ENCODE measurements at regions not wholly inside any gene's neighbourhood (a gene's known extent, or its start where the extent isn't known, plus 50 kb on each side); places are given as distances from the start of the nearest gene placed in this dataset.
A peak's percentile ranks its signal among the peaks of the same experiment; 100 is the strongest.

DNA sequence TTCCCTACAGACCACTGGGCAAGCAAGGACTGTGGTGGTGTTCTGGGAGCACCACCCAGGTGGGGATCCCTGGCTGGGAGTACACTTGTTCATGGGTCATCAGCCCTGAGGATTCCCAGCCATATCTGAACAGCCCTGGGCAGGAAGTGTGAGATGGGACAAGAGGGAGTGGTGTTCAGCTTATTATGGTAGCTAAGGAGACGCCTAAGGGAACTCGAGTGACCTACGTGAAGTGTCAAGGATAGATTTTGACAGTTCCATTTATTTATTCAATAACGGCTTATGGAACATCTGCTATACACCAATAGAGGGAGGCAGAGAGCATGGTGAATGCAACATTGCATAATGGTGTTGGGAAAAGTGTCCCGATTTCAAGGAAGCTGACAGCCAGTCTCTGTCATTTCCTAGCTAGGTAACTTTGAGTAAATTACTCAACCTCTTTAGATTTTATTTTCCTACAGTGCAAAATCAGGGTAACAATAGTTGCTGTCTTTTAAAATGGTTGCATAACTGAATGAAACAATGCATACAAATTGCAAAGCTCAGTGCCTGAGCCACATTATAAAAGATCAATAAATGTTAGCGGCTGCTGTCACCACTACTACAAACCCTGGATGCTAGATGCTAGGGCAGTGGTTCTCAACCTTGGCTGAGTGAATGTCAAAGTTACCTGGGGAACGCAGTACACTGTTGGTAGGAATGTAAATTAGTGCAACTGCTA lies 534.1 kb downstream of the GRIN2A start:
- DNase-seq: no peak
- Histone ChIP-seq H3K9me3 (no peaks in the 10 kb centered on the region), H3K4me1 (no peaks in the 10 kb centered on the region), H3K27me3 (peaks cover 0 to 21% (median 0%) of the 10 kb centered on the region in 4 donors), H3K4me3 (no peak overlapping the region), H3K36me3 (no peaks in the 10 kb centered on the region), H3K27ac (no peak overlapping the region)
- intact Hi-C loops (cut with DNase I): no loop called here
- TF ChIP-seq POLR2A (IDR thresholded peaks at IDR 0.05): no peak
- TF ChIP-seq, protein P1, sequence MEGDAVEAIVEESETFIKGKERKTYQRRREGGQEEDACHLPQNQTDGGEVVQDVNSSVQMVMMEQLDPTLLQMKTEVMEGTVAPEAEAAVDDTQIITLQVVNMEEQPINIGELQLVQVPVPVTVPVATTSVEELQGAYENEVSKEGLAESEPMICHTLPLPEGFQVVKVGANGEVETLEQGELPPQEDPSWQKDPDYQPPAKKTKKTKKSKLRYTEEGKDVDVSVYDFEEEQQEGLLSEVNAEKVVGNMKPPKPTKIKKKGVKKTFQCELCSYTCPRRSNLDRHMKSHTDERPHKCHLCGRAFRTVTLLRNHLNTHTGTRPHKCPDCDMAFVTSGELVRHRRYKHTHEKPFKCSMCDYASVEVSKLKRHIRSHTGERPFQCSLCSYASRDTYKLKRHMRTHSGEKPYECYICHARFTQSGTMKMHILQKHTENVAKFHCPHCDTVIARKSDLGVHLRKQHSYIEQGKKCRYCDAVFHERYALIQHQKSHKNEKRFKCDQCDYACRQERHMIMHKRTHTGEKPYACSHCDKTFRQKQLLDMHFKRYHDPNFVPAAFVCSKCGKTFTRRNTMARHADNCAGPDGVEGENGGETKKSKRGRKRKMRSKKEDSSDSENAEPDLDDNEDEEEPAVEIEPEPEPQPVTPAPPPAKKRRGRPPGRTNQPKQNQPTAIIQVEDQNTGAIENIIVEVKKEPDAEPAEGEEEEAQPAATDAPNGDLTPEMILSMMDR (IDR thresholded peaks at IDR 0.05): peak in 5 of 6 experiments; percentile 47 to 71 (median 60)
- 23 to 26% methylated on average over 7 of the region's 7 CpGs for WGBS, 2 donors

DNA sequence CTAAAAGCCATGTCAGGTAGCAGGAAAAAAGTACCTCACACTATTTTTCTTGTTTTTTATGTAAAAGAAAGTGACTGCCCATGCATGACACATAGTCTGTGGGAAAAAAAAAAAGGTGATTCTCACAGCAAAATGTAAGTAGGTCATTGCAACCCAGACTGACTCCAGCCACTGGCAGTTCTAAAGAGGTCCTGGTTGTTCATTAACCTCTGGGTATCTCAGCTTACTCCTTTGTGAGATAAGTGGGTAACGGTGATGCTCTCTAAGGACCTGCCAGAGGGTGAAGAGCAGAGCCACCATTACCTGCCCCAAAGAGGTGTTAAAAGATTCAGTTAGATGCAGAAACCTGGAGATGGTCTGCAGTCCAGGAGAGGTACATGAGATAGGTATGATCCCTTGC lies 531.9 kb downstream of the GRIN2A start:
- no peaks in the 10 kb centered on the region for H3K9me3 ChIP-seq
- no peaks in the 10 kb centered on the region for H3K36me3 ChIP-seq
- intact Hi-C loops (cut with DNase I): loop anchor here (10.0 kb wide), 1 partner anchor 535 kb away; the partner anchor contains the start of gene GRIN2A
- 50 to 77% methylated on average over 1 of the region's 1 CpG for WGBS, 2 donors
- no peak for TF ChIP-seq POLR2A (IDR thresholded peaks at IDR 0.05)
- TF ChIP-seq, protein P1 (IDR thresholded peaks at IDR 0.05): no peak
- no peak overlapping the region for H3K4me3 ChIP-seq
- no peak overlapping the region for H3K27ac ChIP-seq
- H3K4me1 ChIP-seq: no peaks in the 10 kb centered on the region
- H3K27me3 ChIP-seq: peaks cover 0 to 31% (median 0%) of the 10 kb centered on the region in 4 donors
- no peak for DNase-seq

DNA sequence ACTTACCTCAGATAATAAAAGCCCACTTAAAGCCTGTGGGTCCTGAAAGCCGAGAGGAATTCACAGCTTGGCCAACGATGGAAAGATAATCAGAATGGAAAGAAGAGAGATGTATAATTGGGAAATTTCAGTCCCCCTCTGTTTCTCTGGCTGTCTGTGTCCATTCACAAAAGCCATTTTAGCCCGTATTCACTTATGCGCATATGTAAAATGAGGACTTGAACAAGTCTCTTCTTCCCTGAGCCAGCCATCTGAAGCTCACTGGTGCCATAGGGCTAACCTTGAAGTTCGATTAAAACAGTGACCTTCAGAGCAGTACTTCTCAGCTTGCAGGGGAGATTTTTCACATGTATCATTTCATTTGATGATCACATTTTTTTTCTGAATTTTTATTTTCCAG lies 527.2 kb downstream of the GRIN2A start:
- H3K4me3 ChIP-seq: no peak overlapping the region
- H3K4me1 ChIP-seq: no peaks in the 10 kb centered on the region
- no peaks in the 10 kb centered on the region for H3K36me3 ChIP-seq
- no peak for DNase-seq
- TF ChIP-seq, protein P1 (IDR thresholded peaks at IDR 0.05): no peak
- TF ChIP-seq POLR2A (IDR thresholded peaks at IDR 0.05): no peak
- no peak overlapping the region for H3K27ac ChIP-seq
- H3K9me3 ChIP-seq: no peaks in the 10 kb centered on the region
- intact Hi-C loops (cut with DNase I): loop anchor here (10.0 kb wide), 1 partner anchor 530 kb away; the partner anchor contains the start of gene GRIN2A
- peaks cover 0 to 73% (median 0%) of the 10 kb centered on the region in 4 donors for H3K27me3 ChIP-seq
- WGBS, 2 donors: 74 to 79% methylated on average over 5 of the region's 5 CpGs

DNA sequence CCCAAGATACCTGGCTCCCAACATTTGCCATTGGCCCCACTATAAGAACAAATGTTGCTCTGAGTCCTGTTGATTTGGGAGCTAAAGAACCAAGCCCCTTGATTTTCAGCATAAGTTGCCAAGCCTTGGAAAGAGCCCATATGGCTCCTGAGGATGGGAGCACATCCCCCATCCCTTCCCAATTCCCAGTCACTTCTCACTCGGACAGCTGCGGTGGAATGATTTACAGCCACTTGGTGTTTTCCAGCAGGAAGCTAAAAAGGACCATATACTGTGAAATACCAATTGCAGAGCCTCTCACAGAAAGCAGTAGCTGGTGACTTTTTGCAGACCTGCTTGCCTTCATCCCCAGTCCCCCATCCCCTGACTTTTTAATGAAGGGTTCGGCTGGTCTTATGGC lies 524.6 kb downstream of the GRIN2A start:
- TF ChIP-seq POLR2A (IDR thresholded peaks at IDR 0.05): no peak
- TF ChIP-seq, protein P1 (IDR thresholded peaks at IDR 0.05): no peak
- no peak overlapping the region for H3K4me3 ChIP-seq
- H3K27me3 ChIP-seq: peaks cover 0 to 84% (median 0%) of the 10 kb centered on the region in 4 donors
- no peaks in the 10 kb centered on the region for H3K36me3 ChIP-seq
- no peaks in the 10 kb centered on the region for H3K9me3 ChIP-seq
- intact Hi-C loops (cut with DNase I): loop anchor here (10.0 kb wide), 1 partner anchor 527 kb away; the partner anchor contains the start of gene GRIN2A
- no peak overlapping the region for H3K27ac ChIP-seq
- H3K4me1 ChIP-seq: no peaks in the 10 kb centered on the region
- WGBS, 2 donors: 6 to 27% methylated on average over 2 of the region's 3 CpGs
- no peak for DNase-seq

DNA sequence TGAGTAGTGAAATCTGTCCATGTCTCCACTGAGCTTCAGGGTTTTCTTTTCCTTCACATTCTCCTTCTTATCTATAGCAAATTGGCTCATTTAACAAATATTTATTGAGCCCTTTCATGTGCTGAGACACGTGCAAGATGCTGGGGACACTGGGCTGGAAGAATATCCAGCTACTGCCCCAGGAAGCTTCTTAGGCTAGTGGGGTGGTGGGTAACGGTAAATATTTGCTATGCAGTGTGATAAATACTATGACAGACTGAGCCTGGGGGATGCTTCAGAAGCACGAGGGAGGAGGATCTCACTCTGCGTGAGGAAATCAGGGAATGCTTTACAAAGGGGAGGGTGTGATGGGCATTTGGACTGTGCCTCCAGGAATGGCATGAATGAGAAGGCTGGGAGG lies 524.1 kb downstream of the GRIN2A start:
- H3K27ac ChIP-seq: no peak overlapping the region
- H3K9me3 ChIP-seq: no peaks in the 10 kb centered on the region
- intact Hi-C loops (cut with DNase I): loop anchor here (10.0 kb wide), 1 partner anchor 527 kb away; the partner anchor contains the start of gene GRIN2A
- DNase-seq: no peak
- 21% methylated on average over 4 of the region's 4 CpGs for WGBS, 2 donors
- H3K36me3 ChIP-seq: no peaks in the 10 kb centered on the region
- TF ChIP-seq POLR2A (IDR thresholded peaks at IDR 0.05): no peak
- TF ChIP-seq, protein P1 (IDR thresholded peaks at IDR 0.05): no peak
- no peak overlapping the region for H3K4me3 ChIP-seq
- H3K27me3 ChIP-seq: peaks cover 0 to 85% (median 0%) of the 10 kb centered on the region in 4 donors
- H3K4me1 ChIP-seq: no peaks in the 10 kb centered on the region
